Neuronal stem cell (in vitro differentiated cells): ENCODE measurements at regions not wholly inside any gene's neighbourhood (a gene's known extent, or its start where the extent isn't known, plus 50 kb on each side); places are given as distances from the start of the nearest gene placed in this dataset.
A peak's percentile ranks its signal among the peaks of the same experiment; 100 is the strongest.

Experiments
- DNase-seq: peaks from one replicate; pipeline ENCODE4 v3.0.0-alpha.2; 2013; ENCODE audit warnings: low spot score
- H2AFZ ChIP-seq: one replicate; pipeline ENCODE4 v1.6.1; 2013; ENCODE audit warnings: mild to moderate bottlenecking, low read length, inconsistent platforms
- H2AK5ac ChIP-seq: 2 replicates; pipeline ENCODE4 v1.6.1; 2013; ENCODE audit warnings: low read depth, mild to moderate bottlenecking, inconsistent platforms, low read length, moderate library complexity, mixed read lengths
- H2BK120ac ChIP-seq: 2 replicates; pipeline ENCODE4 v1.6.1; 2013; ENCODE audit warnings: low read depth, mild to moderate bottlenecking, inconsistent platforms, low read length, moderate library complexity, mixed read lengths
- H2BK12ac ChIP-seq: one replicate; pipeline ENCODE4 v1.6.1; 2013; ENCODE audit warnings: low read length, inconsistent platforms
- H2BK15ac ChIP-seq: 2 replicates; pipeline ENCODE4 v1.6.1; 2013; ENCODE audit warnings: mild to moderate bottlenecking, low read length, inconsistent platforms, mixed read lengths
- H2BK5ac ChIP-seq: one replicate; pipeline ENCODE4 v1.6.1; 2013; ENCODE audit warnings: inconsistent platforms, mild to moderate bottlenecking, low read length, moderate library complexity
- H3K14ac ChIP-seq: one replicate; pipeline ENCODE4 v1.6.1; 2013; ENCODE audit warnings: low read length, inconsistent platforms
- H3K18ac ChIP-seq: 2 replicates; pipeline ENCODE4 v1.6.1; 2013; ENCODE audit warnings: low read length, inconsistent platforms
- H3K23ac ChIP-seq: 2 replicates; pipeline ENCODE4 v1.6.1; 2013; ENCODE audit warnings: low read depth, mild to moderate bottlenecking, mixed read lengths, low read length, inconsistent platforms; ENCODE audit not compliant: poor library complexity
- H3K27ac ChIP-seq: replicated peaks from 3 replicates; pipeline ENCODE4 v1.5.1; 2013; ENCODE audit warnings: low read length, inconsistent platforms
- H3K27me3 ChIP-seq, 3 experiments: 2 replicates each; pipeline ENCODE4 v1.6.1; 2013; ENCODE audit warnings: low read length in 3 of 3, mild to moderate bottlenecking in 2 of 3, inconsistent platforms in 1 of 3, low read depth in 1 of 3, mixed read lengths in 1 of 3, moderate library complexity in 1 of 3; ENCODE audit not compliant: control insufficient read depth in 3 of 3, insufficient read depth in 3 of 3
- H3K36me3 ChIP-seq, 2 donors: replicated peaks in 1 of 2; 2 replicates each; pipeline ENCODE4 v1.6.1; 2013; ENCODE audit warnings: low read length in 2 of 2; ENCODE audit not compliant: control insufficient read depth in 2 of 2, insufficient read depth in 2 of 2
- H3K4ac ChIP-seq: 2 replicates; pipeline ENCODE4 v1.6.1; 2013; ENCODE audit warnings: inconsistent platforms, mild to moderate bottlenecking, low read length, moderate library complexity
- H3K4me1 ChIP-seq, 2 donors: 1 replicate in 1 of 2; 2 replicates in 1 of 2; pipeline ENCODE4 v1.6.1; 2013; ENCODE audit warnings: low read length in 2 of 2, low read depth in 1 of 2; ENCODE audit not compliant: control insufficient read depth in 2 of 2, insufficient read depth in 1 of 2
- H3K4me2 ChIP-seq: one replicate; pipeline ENCODE4 v1.6.1; 2013; ENCODE audit warnings: mild to moderate bottlenecking, low read length, inconsistent platforms; ENCODE audit not compliant: insufficient read depth, poor library complexity, severe bottlenecking
- H3K4me3 ChIP-seq, 2 donors: 2 replicates each; pipeline ENCODE4 v1.5.1; 2013; ENCODE audit warnings: low read length in 2 of 2, mild to moderate bottlenecking in 2 of 2, inconsistent platforms in 1 of 2, moderate library complexity in 1 of 2
- H3K79me1 ChIP-seq: one replicate; pipeline ENCODE4 v1.6.1; 2013; ENCODE audit warnings: low read depth, mild to moderate bottlenecking, inconsistent platforms, low read length, moderate library complexity
- H3K9ac ChIP-seq: one replicate; pipeline ENCODE4 v1.6.1; 2013; ENCODE audit warnings: mild to moderate bottlenecking, low read depth, low read length, inconsistent platforms; ENCODE audit not compliant: poor library complexity
- H3K9me3 ChIP-seq, 2 donors: replicated peaks in 1 of 2; 2 replicates each; pipeline versions ENCODE3 to v1.6.1; 2013; ENCODE audit warnings: low read length in 2 of 2, mild to moderate bottlenecking in 2 of 2, inconsistent platforms in 1 of 2, low read depth in 1 of 2, mixed read lengths in 1 of 2, moderate library complexity in 1 of 2; ENCODE audit not compliant: control insufficient read depth in 2 of 2, insufficient read depth in 1 of 2
- H4K8ac ChIP-seq: one replicate; pipeline ENCODE4 v1.6.1; 2013; ENCODE audit warnings: low read depth, mild to moderate bottlenecking, inconsistent platforms, low read length, moderate library complexity
- H4K91ac ChIP-seq: one replicate; pipeline ENCODE4 v1.6.1; 2013; ENCODE audit warnings: low read length, low read depth, mild to moderate bottlenecking, inconsistent platforms; ENCODE audit not compliant: poor library complexity
- WGBS, 2 donors: extraction: QIAGEN DNeasy Blood & Tissue Kit; methylation state at CpG; one replicate each; pipeline ENCODE4 v1.1.7; 2013; ENCODE audit warnings: missing lambda C conversion rate in 2 of 2, mixed read lengths in 1 of 2; ENCODE audit not compliant: insufficient read length in 2 of 2, insufficient replicate concordance in 1 of 2; ENCODE audit errors: extremely low coverage in 2 of 2; 5-methylcytosine and 5-hydroxymethylcytosine counted together

- DNase-seq: no peak
- Histone ChIP-seq H3K14ac (no peak overlapping the region), H2AFZ (peak overlapping the region; percentile 88), H3K9ac (no peak overlapping the region), H3K18ac (no peak overlapping the region), H2BK12ac (no peak overlapping the region), H3K9me3 (peaks cover 0 to 2% of the 10 kb centered on the region in 2 donors), H3K36me3 (no peaks in the 10 kb centered on the region), H3K4ac (no peak overlapping the region), H2BK5ac (peak overlapping the region; percentile 49), H3K4me3 (no peak overlapping the region), H2BK120ac (no peak overlapping the region), H3K23ac (no peak overlapping the region), H4K91ac (no peak overlapping the region), H3K27me3 (no peaks in the 10 kb centered on the region), H4K8ac (no peak overlapping the region), H3K79me1 (no peaks in the 10 kb centered on the region), H3K4me1 (peaks cover 16 to 27% of the 10 kb centered on the region in 2 donors), H2BK15ac (no peak overlapping the region), H2AK5ac (no peak overlapping the region), H3K27ac (peak overlapping the region; percentile 71), H3K4me2 (no peak overlapping the region)
- WGBS, 2 donors: no CpG with 5 or more reads among the region's 8 CpGs
These were observed 547.1 kb downstream of the CCDC171 start for GRCh38 chr9:16099732-16100536.

- H2AFZ ChIP-seq: peak overlapping the region; percentile 88
- no peaks in the 10 kb centered on the region for H3K79me1 ChIP-seq
- H3K27ac ChIP-seq: peak overlapping the region; percentile 71
- H2AK5ac ChIP-seq: no peak overlapping the region
- peak overlapping the region; percentile 21 for H3K14ac ChIP-seq
- H3K36me3 ChIP-seq: no peaks in the 10 kb centered on the region
- H4K8ac ChIP-seq: no peak overlapping the region
- H2BK120ac ChIP-seq: no peak overlapping the region
- H3K4me3 ChIP-seq: no peak overlapping the region
- no peak for DNase-seq
- H3K4me1 ChIP-seq: peaks cover 16 to 27% of the 10 kb centered on the region in 2 donors
- peak overlapping the region; percentile 63 for H3K18ac ChIP-seq
- peak overlapping the region; percentile 49 for H2BK5ac ChIP-seq
- H3K4me2 ChIP-seq: peak overlapping the region; percentile 35
- H3K9me3 ChIP-seq: peaks cover 0 to 2% of the 10 kb centered on the region in 2 donors
- no peak overlapping the region for H4K91ac ChIP-seq
- no CpG with 5 or more reads among the region's 8 CpGs for WGBS, 2 donors
- H3K23ac ChIP-seq: no peak overlapping the region
- H2BK15ac ChIP-seq: no peak overlapping the region
- H2BK12ac ChIP-seq: no peak overlapping the region
- H3K9ac ChIP-seq: no peak overlapping the region
- no peak overlapping the region for H3K4ac ChIP-seq
- no peaks in the 10 kb centered on the region for H3K27me3 ChIP-seq
These were observed 547.8 kb downstream of the CCDC171 start for GRCh38 chr9:16100537-16101091.

- Histone ChIP-seq H3K79me1 (no peaks in the 10 kb centered on the region), H3K36me3 (no peaks in the 10 kb centered on the region), H4K91ac (no peak overlapping the region), H3K9me3 (peaks cover 0 to 2% of the 10 kb centered on the region in 2 donors), H3K4me1 (peaks cover 23 to 35% of the 10 kb centered on the region in 2 donors), H2AK5ac (no peak overlapping the region), H3K27me3 (no peaks in the 10 kb centered on the region), H2BK12ac (no peak overlapping the region), H3K9ac (no peak overlapping the region), H3K4me2 (no peak overlapping the region), H3K4ac (no peak overlapping the region), H3K23ac (no peak overlapping the region), H4K8ac (no peak overlapping the region), H2BK15ac (peak overlapping the region; percentile 31), H3K18ac (peak overlapping the region; percentile 51), H2AFZ (no peak overlapping the region), H3K4me3 (no peak overlapping the region), H2BK5ac (no peak overlapping the region), H2BK120ac (no peak overlapping the region), H3K14ac (no peak overlapping the region), H3K27ac (no peak overlapping the region)
- WGBS, 2 donors: no CpG with 5 or more reads among the region's 9 CpGs
- DNase-seq: no peak
These were observed 549.3 kb downstream of the CCDC171 start for GRCh38 chr9:16102154-16102553.

GRCh38 chr9:16103620-16104397 lies 551.0 kb downstream of the CCDC171 start:
- DNase-seq: no peak
- Histone ChIP-seq H3K27ac (peak overlapping the region; percentile 63), H2BK5ac (no peak overlapping the region), H3K36me3 (no peaks in the 10 kb centered on the region), H3K4ac (no peak overlapping the region), H2BK120ac (no peak overlapping the region), H4K8ac (no peak overlapping the region), H4K91ac (no peak overlapping the region), H3K18ac (peak overlapping the region; percentile 50), H3K79me1 (no peaks in the 10 kb centered on the region), H3K9ac (no peak overlapping the region), H3K4me3 (no peak overlapping the region), H2BK15ac (peak overlapping the region; percentile 44), H3K4me2 (no peak overlapping the region), H3K4me1 (peaks cover 23 to 35% of the 10 kb centered on the region in 2 donors), H3K23ac (no peak overlapping the region), H3K27me3 (no peaks in the 10 kb centered on the region), H2AK5ac (no peak overlapping the region), H2AFZ (peak overlapping the region; percentile 65), H3K9me3 (peaks cover 0 to 2% of the 10 kb centered on the region in 2 donors), H3K14ac (no peak overlapping the region), H2BK12ac (no peak overlapping the region)
- no CpG with 5 or more reads among the region's 14 CpGs for WGBS, 2 donors
